NCI-H526 treated with DMSO at 0.1 percent for 48 hours (cell line): ENCODE measurements at regions not wholly inside any gene's neighbourhood (a gene's known extent, or its start where the extent isn't known, plus 50 kb on each side); places are given as distances from the start of the nearest gene placed in this dataset.

Experiments
- DNase-seq: peaks from one replicate; lab custom pipeline; 2025; lab: John Stamatoyannopoulos, UW

DNA sequence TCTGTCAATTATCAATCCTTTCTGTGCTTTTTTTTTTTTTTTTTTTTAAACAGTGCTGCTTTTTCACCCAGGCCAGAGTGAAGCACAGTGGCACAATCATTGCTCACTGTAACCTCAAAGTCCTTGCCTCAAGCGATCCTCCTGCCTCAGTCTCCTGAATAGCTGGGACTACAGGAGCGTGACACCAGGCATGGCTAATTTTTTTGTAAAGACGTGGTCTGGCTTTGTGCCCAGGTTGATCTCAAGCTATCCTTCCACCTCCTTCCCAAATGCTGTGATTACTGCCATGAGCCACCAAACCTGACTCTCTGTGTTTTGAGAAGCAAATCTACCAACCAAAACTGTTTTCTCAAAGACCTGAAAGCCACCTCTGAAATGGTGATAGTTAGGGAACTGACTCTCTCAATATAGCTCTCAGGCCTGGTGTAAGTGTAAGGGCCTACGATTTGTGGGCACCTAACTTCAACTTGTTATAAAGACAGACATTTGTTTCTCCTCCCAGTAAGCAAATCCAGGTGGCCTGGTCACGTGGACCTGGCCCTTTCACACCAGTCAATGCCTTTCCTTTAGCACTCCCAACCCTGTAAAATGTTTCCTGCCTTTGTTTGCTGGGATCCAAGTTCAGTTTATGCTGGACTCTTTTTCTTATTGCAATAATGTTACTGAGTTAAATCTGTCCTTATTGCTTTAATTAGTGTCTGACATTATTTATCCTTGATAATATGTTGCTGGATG, 2015.9 kb downstream of the PCDH7 start:
- DNase-seq: no peak

DNA sequence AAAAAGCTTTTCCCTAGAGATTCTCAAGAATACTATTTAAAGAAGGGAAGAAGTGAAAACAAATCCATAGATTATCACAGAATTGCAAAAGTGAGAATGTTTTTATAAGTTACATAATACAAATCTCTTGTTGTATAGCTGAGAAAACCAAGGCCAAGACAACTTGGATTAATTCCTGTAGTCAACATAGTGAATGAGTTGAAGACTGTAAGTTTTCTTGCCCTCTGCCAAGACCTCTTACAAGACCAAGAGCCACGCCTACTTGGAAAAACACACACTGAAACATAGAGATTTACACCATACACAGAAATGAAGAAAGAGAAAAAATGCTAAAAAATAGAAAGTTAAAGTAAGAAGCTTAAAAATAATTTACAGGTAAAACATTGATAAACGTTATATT, 2024.0 kb downstream of the PCDH7 start:
- no peak for DNase-seq

DNA sequence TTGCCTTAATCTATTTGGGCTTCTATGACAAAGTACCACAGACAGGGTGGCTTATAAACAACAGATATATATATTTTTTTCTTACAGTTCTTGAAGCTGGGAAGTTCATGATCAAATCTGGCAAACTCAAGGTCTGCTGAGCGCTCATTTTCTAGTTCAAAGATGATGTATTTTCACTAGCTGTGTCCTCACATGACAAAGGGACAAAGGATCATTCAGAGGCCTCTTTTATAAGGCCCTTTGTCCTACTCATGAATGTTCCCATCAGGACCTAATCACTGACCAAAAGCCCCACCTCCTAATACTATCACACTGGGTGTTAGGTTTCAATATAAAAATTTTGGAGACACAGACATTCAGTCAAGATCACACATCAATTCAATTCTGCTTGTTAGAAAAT, 2025.2 kb downstream of the PCDH7 start:
- DNase-seq: no peak

DNA sequence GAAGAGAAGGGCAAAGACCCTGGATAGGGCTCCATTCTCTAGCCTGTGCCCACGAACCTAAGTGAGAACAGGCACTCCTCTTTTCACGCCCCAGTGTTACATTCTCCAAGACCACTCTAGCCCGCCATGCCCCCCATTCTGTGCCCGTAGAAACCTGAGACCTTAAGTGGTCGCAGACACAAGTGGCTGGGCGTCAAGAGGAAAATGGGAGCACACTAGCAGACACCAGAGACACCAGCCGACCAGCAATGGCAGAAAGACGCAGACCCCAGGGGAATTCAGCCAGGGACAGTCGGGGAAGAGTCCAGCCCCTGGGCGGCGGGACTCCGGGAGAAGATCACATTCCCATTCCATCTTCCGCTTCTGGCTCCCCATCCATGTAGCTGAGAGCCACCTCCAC, 2027.9 kb downstream of the PCDH7 start:
- DNase-seq: no peak

DNA sequence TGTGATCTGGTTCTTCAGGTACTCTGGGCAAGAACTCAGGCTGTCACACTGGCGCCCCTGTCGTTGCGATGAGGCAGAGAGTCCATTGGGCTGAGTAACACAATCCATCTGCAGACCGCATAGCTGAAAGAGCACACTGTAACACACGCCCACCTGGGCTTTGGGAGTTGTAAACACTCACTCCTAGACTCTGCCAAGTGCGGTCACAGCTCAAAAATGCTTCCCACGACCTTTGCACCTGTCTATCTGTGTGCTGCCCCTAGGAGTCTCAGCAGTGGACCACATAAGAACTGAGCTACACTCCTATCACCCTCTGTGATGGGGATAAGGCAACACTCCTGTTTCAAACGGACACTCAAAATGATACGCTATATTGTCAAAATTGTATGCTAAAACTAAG, 2028.3 kb downstream of the PCDH7 start:
- no peak for DNase-seq

DNA sequence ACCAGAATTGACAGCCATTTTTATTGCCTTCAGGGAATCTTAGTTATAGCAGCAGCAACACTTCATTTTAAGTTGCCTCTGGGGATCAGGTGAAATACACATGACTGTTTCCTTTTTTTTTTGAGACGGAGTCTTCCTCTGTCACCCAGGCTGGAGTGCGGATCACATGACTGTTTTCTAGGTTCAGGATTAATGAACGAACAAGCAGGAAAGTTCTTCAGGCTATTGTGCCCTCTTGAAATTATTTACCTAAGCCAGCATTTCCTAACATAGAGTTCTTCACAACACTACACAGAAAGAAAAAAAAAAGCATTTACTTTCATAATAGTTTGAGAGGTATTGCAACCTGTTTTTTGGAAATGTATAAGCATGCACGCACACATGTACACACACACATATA, 2032.8 kb downstream of the PCDH7 start:
- DNase-seq: no peak

DNA sequence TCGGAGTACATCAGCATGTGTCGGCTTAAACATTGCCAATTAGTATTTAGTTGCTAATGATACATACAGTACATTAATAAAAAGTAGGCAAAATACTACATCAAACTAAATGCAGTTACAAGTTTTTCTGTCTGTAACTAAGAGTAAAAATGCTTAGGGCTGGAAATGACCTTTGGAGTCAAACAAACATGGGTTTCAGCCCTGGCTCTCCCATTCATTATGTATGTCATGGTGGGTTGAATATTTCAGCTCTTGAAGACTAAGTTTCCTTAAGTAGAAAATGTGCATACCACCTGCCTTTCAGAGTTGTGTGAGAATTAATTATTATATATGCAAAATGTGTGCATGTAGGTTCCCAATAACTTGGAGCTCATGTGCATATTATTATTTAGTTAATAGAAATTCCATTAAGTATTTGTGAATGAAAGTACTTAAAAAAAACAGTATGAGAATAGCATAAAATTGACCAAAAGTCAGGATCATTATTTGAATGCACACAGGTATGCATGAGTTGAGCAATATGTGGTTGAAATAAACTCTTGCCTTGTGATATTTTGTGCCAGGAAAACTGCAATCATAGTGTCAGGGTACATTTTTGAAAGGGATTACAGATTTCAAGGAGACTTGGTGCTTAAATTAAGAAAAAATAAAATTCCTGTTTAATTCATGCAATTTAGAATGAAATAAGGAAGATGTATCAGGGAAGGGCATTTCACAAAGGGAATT, 2048.7 kb downstream of the PCDH7 start:
- no peak for DNase-seq

DNA sequence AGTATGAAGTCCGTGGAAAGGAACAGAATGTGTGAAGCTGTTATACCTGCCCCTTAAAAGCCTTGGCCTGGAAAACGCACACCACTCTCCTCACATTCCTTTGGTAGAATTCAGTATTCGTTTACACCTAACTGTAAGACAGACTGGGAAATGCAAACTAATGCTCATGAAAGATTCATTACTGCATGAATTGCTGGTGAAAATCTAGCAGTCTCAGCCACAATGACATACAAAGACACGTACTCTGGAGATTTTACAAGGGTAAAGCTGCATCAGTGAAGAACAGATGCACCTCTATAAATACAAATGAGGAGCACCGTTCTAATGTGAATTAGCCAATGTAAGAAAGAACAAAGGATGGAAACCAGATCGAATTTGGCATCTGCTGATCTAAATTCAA, 2051.3 kb downstream of the PCDH7 start:
- DNase-seq: no peak

DNA sequence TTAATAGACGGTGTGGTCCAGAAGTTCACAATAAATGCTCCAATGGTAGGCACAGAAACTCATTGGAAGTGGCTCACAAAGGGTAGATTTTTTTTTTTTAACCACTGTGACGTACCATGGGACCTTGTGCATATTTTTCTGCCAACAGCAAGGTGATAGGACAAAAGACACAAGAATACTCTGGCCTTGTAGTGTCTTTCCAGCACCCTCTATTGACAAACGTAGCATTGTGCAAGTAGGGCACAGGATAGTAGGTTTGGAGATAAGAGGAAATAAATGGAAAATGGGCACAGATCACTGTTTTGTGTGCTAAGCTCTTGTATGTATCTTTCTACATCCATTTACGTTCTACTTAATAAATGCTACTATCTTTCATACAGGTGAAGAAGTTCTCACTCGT, 2054.9 kb downstream of the PCDH7 start:
- peak; percentile 11 for DNase-seq

DNA sequence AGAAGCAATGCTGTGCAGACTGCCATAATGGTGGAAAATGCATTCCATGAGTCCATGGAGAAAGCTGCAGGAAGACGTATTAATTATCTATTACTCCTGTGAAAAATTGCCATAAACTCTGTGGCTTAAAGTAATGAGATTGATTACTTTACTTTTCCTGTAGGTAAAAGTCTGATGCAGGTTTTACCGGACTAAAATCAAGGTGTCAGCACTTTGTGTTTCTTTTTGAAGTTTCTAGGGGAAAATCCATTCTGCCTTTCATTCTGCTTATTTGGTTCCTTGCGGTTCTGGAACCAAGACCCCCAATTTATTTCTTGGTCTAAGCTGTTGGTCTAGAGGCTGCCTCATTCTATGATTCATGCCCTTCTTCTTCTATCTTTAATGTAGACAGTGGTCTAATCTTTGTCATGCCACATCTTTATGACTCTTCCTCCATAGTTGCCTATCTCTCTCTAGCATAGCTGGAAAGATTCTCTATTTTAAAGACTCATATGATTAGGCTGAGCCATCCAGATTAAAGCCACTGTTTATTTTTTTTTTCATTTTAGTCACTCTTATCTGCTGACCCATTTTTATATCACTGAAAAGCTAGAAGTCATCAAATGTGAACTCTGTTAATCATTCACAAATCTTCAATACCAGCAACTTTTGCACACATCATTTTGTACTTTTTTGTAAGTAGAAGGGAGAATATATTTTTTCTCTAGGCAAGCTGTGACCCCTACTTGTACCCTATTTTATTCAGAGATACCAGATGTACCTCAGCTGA, 2056.4 kb downstream of the PCDH7 start:
- DNase-seq: no peak

DNA sequence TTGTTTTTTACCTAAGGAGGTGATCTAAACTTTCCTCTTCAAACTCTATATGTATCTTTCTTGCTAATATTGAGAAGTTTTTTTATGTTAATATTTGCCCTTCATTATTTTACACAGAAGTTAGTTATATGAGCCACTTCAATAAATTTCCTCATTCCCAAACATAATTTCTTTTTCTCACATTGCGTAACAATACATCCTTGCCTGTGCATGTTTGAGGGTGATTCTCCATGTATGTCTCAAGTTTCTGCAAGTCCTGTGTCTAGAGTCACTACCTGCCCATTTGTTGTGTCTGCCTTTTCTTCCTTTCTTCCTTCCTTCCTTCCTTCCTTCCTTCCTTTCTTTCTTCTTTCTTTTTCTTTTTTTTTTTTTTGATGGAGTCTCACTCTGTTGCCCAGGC, 2057.9 kb downstream of the PCDH7 start:
- DNase-seq: no peak

DNA sequence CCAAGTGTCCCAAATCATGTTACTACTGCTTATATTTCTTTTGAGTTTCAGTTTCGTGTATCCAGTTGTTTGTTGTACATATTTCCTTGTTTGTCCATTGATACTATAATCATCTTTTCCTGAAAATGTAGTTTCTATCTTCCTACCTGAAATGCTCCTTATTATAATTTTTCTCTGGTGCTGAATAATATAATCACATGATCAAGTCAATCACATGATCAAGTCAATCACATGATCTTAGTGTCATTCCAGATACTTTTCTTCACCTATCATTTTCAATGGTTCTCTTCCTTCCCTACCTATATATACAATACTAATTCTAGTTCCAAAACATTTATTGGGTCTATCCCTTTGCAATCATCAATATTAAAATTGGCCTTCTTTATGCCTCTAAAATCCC, 2058.8 kb downstream of the PCDH7 start:
- no peak for DNase-seq

DNA sequence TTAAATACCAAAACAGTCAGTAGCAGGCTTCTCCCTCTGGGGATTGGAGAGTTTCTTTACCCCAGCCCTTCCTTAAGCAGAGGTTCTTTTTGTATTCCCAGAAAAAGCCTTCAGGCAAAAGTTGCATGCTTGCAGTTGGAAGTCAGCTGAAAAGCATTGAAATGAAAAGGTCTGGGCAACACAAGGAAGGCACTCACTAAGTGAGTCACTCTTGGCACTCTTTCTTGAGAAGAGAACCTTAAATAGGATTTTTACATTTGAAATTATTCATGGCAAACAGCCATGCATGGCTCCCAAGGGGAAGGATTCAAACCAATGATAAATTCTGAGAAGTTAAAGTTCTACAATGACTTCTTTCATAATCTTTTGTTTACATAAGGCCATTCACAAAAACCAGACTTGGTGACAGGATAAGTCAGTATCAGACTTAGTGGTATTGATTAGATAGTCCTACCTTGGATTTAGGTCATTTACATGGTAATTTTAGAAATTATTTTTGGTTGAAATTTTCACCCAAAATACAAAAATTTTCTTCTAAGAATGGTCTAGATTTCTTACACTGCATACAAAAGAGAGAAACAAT, 2068.9 kb downstream of the PCDH7 start:
- DNase-seq: no peak

DNA sequence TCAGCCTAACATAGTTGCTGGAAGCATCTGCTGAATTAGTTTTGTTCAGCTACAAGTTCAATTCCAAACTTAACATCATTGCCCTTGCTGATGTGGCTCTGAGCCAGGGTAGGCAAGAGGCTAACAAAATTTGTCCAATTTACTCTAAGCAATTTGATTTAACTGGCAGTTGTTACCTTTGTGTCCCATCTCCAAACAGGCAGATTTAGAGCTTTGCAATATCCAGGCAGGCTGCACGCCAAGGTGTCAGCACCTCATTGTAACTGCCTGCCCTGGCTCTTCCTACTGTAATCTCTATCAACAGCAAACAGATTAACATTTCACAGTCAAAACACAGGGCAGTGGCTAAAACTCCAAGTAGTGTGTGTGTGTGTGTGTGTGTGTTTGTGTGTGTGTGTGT, 2070.6 kb downstream of the PCDH7 start:
- DNase-seq: no peak

DNA sequence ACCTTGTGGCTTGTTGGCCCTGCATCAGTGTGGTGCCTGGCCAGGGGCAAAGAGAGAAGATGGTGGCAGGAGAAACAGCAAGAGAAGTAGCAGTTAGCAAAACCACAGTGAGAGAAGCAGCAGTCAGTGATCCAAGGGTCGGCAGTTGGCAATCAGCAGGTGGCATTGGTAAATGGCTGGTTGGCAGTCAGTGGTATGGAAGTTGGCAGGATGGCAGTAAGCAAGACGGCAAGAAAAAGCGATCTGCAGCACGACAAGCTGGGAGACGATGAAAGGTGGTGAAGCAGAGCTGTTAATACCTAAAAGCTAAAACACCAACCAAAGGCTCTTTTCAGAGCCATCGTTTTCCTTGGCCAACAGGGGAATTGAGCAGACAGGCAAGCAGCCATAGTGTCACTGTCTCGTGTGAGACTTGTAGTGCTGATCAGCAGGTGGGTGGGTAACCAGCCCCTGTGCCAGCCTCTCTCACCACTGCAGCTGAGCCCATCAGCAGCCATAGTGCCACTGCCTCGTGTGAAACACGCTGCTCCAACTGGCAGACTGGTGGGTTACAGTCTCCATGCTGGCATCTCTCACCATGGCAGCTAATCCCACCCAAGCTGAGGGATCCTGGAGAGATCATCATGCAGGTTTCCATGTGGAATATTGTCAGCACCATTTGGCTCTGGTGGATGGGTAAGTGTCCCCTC, 2078.4 kb downstream of the PCDH7 start:
- no peak for DNase-seq

DNA sequence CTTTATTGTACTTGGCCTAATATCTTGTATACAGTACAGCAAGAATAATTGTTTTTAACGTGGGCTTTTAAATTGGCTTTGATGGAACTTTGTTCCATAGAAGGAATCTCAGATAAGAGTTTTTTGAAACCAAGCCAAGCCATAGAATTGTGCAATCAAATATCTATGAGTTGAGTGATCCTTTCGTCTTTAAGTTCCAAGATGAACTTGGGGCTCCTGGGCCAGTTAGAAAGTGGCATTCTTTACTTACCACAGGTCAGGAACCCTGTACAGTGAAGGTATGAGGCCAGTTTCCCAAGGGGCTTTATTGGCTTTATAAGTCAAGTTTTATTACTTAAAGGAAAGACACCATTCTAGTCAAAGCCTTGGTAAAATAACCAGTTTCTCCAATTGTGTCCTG, 2104.2 kb downstream of the PCDH7 start:
- DNase-seq: no peak

DNA sequence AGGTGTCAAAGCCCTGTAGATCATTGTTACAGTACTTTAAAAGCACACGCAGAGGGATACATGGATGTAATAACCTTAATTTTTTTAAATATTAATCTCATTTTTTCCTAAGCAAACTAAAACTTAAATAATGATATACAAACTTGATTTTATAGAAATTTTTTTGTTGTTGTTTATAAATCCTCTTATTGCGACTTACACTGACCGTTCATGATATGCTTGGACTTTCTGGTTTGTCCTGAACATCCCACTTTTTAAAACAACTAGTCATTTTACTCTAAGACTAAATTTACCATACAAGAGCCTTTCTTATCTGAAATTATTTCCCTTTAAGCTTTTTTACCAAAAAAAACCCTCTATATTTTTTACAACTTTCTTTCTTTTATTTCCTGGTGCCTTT, 2106.0 kb downstream of the PCDH7 start:
- no peak for DNase-seq

DNA sequence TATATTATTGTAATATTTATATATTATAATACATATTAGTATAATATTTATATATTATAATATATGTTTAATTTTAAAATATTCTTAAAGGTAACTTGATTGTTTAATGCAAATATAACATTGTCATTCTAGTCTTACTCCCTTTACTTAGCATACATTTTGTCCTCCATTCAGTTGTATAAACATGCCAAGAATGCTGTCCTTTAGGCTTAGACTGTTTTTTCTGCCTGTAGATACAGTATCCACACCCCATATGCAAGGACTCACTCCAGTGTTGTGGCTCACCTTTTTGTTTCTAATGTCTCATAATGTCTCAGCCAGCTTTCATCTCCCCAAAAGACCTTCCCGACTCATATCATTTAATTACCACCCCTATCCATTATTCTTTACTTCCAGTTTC, 2110.0 kb downstream of the PCDH7 start:
- DNase-seq: no peak

DNA sequence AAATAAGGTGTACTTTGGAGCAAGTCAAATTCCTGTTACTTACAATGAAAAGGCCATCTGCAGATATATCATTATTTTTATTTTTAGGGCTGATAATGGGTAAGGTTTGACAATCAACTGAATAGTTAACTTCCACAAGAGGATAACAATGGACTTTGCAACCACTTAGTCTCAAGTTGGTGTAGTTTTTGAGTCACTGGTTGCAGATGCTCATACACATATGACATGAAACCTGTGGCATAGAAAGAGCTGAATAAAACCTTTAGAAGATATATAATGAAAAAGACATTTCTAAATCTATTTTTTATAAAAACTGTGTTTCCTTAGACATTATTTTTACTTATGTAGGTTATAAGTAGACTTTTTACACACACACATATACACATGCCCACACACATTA, 2110.9 kb downstream of the PCDH7 start:
- DNase-seq: no peak

DNA sequence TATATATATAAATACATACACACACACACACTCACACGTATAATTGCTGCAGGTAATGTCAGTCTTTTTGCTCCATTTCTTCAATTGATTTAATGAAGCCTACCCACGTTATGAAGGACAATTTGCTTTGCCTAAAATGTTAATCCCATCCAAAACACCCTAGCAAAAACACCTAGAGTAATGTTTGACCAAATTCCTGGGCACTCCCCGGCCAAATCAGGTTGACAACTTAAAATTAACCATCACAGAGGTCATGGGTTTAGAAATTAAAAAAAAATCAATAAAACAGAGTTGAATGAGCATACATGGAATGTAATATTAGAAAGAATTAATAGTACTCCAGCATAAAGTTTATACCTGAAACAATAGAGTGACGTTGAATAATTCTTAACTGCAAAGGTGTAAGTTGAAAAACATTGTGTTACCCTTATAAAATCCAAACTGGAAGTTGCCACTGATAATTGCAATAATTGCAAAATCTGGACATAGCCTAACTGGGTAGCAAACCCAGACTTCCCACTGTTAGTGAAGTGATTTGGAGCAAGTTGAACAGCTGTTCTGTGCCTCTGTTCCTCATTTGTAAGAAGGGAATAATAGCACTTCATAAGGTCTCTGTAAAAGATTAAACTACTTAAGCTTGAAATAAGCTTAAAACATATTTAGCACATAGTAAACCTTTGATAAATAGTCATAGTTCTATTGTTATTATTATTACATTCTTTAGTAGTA, 2120.5 kb downstream of the PCDH7 start:
- no peak for DNase-seq

DNA sequence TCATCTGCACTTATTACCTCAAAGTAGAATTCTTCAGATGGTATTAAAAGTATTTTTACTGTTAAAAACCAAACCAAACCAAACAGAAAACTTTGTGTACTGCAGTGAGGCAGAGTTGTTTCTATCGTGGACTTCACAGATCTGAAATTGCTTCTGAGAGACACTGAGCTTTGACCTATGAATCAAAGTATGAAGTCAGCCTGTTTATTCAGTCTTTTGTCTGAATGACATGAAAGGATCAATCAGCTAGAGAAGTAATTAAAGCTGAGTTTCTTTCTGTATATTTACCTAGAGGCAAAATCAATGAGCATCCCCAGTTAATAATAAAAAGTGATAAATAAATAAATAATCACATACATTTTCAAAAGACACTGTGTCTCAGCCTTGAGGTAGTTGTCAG, 2121.0 kb downstream of the PCDH7 start:
- no peak for DNase-seq

DNA sequence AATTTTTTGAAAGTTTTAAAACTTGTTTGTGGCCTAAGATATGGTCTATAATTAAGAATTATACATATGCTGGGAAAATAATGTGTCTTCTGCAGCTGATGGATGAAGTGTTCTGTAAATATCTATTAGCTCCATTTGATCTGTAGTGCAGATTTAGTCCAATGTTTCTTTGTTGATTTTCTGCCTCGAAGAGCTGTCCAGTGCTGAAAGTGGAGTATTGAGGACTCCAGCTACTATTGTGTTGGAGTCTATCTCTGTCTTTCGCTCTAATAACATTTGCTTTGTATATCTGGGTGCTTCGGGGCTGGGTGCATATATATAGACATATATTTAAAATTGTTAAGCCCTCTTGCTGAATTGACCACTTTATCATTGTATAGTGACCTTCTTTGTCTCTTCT, 2127.3 kb downstream of the PCDH7 start:
- DNase-seq: no peak
